ENCODE measurements at regions not wholly inside any gene's neighbourhood (a gene's known extent, or its start where the extent isn't known, plus 50 kb on each side); places are given as distances from the start of the nearest gene placed in this dataset.

GRCh38 chrX:77346859-77347258, 100.3 kb upstream of the FGF16 start:
- TF ChIP-seq, protein P1, sequence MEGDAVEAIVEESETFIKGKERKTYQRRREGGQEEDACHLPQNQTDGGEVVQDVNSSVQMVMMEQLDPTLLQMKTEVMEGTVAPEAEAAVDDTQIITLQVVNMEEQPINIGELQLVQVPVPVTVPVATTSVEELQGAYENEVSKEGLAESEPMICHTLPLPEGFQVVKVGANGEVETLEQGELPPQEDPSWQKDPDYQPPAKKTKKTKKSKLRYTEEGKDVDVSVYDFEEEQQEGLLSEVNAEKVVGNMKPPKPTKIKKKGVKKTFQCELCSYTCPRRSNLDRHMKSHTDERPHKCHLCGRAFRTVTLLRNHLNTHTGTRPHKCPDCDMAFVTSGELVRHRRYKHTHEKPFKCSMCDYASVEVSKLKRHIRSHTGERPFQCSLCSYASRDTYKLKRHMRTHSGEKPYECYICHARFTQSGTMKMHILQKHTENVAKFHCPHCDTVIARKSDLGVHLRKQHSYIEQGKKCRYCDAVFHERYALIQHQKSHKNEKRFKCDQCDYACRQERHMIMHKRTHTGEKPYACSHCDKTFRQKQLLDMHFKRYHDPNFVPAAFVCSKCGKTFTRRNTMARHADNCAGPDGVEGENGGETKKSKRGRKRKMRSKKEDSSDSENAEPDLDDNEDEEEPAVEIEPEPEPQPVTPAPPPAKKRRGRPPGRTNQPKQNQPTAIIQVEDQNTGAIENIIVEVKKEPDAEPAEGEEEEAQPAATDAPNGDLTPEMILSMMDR (IDR thresholded peaks at IDR 0.05; ENCODE audit: low read depth, low read length), result no peak
- no peak for TF ChIP-seq EZH2phosphoT487 (IDR thresholded peaks at IDR 0.05; ENCODE audit: low read depth)

Measured in OCI-LY3 (cell line).